Astrocyte of the spinal cord (primary cell): ENCODE measurements at regions not wholly inside any gene's neighbourhood (a gene's known extent, or its start where the extent isn't known, plus 50 kb on each side); places are given as distances from the start of the nearest gene placed in this dataset.

ENCODE experiments used
- DNase-seq: peaks from one replicate; pipeline ENCODE4 v3.0.0; 2011; ENCODE audit warnings: low read depth, low spot score
- H3K4me3 ChIP-seq: 2 replicates; pipeline ENCODE4 v1.5.1; 2011; ENCODE audit warnings: low read depth, mild to moderate bottlenecking, low read length, moderate library complexity
- in situ Hi-C: cut with HindIII; loops from 2 replicates; pipeline ENCODE4 v1.10.0; 2017; ENCODE audit warnings: low sequenced_read_pairs
- TF ChIP-seq, protein P1 (sequence below): IDR thresholded peaks from 2 replicates; pipeline ENCODE4 v1.5.1; 2012; ENCODE audit warnings: low read depth, mild to moderate bottlenecking, low read length, inconsistent platforms

DNA sequence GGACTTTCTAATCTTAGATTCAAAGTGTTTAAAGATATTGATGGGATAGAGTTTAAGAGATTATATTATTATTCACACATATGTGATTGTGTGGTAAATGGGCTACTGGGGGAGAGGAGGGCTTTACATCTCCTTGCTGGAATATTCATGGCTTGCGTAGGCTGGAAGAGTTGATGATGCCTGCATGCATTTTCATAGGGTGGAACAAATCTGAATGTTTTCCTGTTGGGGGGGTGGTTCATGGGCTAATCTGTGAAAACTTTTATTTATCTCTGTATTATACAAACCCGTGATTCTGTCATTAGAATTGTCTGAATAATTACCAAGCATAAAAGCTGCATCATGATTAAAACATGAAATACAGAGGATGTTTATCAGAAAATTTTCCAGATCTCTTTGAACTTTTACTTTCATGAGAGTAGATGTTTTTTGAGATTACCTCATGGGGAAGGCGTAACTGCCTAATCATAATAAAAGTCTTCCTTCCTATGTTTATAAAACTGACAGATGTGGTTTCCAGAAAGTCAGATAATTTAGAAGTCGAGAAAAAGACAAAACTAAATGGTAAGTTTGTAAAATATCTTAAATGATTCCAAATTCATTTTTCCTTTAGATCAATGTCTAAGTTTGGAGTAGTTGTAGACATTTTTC is 1185.4 kb upstream of the SEMA6A start:
- H3K4me3 ChIP-seq: no peak overlapping the region
- TF ChIP-seq, protein P1, sequence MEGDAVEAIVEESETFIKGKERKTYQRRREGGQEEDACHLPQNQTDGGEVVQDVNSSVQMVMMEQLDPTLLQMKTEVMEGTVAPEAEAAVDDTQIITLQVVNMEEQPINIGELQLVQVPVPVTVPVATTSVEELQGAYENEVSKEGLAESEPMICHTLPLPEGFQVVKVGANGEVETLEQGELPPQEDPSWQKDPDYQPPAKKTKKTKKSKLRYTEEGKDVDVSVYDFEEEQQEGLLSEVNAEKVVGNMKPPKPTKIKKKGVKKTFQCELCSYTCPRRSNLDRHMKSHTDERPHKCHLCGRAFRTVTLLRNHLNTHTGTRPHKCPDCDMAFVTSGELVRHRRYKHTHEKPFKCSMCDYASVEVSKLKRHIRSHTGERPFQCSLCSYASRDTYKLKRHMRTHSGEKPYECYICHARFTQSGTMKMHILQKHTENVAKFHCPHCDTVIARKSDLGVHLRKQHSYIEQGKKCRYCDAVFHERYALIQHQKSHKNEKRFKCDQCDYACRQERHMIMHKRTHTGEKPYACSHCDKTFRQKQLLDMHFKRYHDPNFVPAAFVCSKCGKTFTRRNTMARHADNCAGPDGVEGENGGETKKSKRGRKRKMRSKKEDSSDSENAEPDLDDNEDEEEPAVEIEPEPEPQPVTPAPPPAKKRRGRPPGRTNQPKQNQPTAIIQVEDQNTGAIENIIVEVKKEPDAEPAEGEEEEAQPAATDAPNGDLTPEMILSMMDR: no peak
- in situ Hi-C loops: no loop called here
- DNase-seq: no peak

DNA sequence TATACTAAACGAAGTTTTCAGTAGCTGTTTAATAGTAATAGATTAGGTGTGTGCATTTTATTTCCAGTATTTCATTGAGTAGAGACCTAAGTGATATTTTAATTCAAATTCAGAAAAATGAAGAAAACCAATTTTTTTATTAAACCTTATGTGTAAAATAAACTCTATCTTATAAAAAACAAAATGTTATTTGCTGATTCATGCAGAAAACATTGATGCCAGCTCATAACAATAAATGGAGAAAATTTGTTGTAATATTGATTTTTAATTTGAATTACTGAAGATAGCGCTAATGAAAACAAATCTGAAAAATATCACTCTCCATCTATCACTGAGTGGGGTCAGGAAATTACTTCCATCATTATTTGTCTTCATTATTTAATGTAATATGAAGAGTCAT is 1177.8 kb upstream of the SEMA6A start:
- TF ChIP-seq, protein P1: no peak
- in situ Hi-C loops: no loop called here
- no peak overlapping the region for H3K4me3 ChIP-seq
- no peak for DNase-seq

DNA sequence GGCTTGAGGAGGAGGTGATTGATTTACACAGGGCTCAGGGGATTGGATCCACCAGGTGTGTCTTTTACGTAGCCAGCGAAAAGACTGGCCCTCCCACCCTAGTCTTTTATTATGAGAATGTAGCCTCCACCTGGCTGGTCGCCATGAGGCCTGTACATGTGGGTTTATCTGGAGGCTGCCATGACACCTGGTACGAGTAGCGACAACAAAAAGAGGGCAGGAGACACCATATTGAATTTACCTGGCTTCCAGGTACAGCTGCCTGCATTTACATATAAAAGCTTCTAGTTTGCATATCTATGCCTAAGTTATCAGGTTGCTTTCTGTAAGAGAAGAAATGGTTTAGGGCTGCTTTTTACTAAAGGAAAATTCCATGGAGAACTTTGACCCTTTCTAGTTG is 1173.7 kb upstream of the SEMA6A start:
- no peak for DNase-seq
- no peak overlapping the region for H3K4me3 ChIP-seq
- TF ChIP-seq, protein P1: no peak
- in situ Hi-C loops: no loop called here

DNA sequence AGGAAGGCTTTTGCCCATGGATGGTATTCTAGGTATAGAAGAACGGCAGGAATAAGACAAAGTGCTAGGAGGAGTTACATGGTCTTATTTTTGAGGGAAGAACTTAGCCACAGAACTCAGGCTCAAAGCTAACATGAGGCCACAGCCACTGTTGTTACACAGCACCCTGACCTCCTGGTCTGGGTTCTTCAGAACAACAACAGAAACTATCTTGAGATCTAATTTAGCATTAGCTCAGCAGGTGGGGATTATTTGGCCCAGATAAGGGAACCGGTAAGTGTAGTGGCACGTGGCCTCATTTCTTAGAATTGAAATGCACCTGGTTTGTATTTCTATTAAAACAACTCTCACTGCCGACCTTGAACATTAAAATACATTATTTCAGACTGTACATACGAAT is 1168.7 kb upstream of the SEMA6A start:
- TF ChIP-seq, protein P1: no peak
- in situ Hi-C loops: no loop called here
- no peak overlapping the region for H3K4me3 ChIP-seq
- no peak for DNase-seq

DNA sequence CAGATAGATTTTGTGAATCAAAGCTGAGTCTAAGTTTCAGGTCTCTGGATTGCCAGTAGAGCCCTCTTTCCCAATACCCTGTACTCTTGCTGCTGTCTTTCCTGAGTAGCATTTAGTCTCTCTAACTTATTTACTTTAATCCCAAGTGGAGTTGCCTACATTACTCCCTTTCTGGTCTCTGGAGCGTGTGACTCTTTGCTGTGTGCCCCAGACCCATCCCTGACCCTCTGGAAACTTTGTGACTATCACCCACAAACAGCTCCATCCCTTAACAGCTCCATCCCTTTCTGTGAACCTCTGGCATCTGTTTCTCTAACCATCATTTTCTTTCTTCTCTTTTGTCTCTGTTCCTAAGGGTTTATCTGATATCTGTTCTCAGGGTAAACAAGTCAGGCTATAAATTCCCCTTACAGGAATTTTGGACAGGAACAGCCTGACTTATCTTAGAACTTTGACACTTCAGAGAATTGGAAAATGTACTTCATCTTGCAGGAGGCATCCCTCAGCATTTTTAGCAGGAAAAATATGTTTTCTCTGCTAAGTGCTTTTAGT is 1167.1 kb upstream of the SEMA6A start:
- DNase-seq: no peak
- in situ Hi-C loops: no loop called here
- H3K4me3 ChIP-seq: no peak overlapping the region
- TF ChIP-seq, protein P1: no peak

DNA sequence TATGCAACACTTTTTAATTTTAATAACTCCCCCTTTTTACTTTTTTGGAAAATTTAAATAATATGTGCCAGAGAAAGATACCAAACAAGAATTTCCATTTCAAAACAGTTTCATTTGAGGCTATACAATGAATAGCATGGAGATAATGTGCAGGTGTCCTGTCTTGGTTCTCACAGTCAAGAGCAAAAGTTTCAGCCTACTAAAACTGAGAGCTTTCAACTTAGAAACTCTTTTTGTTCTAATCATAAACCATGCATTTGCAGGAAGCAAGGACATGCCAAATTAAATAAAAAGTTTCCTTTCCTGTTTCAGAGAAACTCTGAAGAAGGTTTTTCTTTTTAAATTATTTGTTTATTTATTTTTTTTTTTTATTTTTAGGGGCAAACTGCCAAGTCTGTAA is 1165.6 kb upstream of the SEMA6A start:
- no peak for DNase-seq
- TF ChIP-seq, protein P1: no peak
- no peak overlapping the region for H3K4me3 ChIP-seq
- in situ Hi-C loops: no loop called here

DNA sequence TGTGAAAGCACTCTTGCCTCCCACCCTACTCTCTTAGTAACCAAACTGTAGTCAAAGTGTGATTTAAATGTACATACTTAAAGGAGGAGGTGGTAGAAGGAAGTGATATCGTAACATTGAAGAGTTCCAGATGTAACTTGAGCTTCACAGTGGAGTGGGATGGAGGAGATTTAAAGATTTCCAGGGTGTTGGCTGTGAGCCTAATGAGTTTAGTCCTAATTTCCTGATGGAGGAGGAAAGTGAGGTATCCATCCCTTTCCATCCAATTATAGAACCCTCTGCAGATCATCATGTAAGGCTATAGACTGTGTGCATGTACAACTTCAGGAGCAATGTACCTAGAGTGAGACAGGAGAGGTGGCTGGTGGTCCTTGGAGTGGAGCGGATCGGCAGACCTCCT is 1163.9 kb upstream of the SEMA6A start:
- no peak for DNase-seq
- TF ChIP-seq, protein P1: no peak
- no peak overlapping the region for H3K4me3 ChIP-seq
- in situ Hi-C loops: no loop called here
